HG03575 (cell line): ENCODE measurements at regions not wholly inside any gene's neighbourhood (a gene's known extent, or its start where the extent isn't known, plus 50 kb on each side); places are given as distances from the start of the nearest gene placed in this dataset.
"Not testable (repeated sequence)": the region's sequence is repeated elsewhere in the genome, so short reads cannot be mapped to it uniquely, and the experiment has no call there.

Source experiments
- ATAC-seq: cut with Tn5 transposase; IDR thresholded peaks from one replicate; pipeline ENCODE4 v1.9.1; 2021; ENCODE audit not compliant: unreplicated experiment, insufficient number of reproducible peaks, low FRiP score; ENCODE audit errors: extremely low read depth

GRCh38 chr12:131267576-131267975 is 313.9 kb downstream of the ADGRD1 start:
- no peak for ATAC-seq

- not testable (repeated sequence) for ATAC-seq
Measured at GRCh38 chr12:131268123-131268522, 314.4 kb downstream of the ADGRD1 start.

- not testable (repeated sequence) for ATAC-seq
Measured at GRCh38 chr12:131268571-131268970, 314.9 kb downstream of the ADGRD1 start.

- no peak for ATAC-seq
Measured at GRCh38 chr12:131269551-131269950, 315.8 kb downstream of the ADGRD1 start.

GRCh38 chr12:131269977-131270376 is 316.3 kb downstream of the ADGRD1 start:
- not testable (repeated sequence) for ATAC-seq

GRCh38 chr12:131271724-131272123 is 318.0 kb downstream of the ADGRD1 start:
- no peak for ATAC-seq

- not testable (repeated sequence) for ATAC-seq
Measured at GRCh38 chr12:131272283-131272814, 318.6 kb downstream of the ADGRD1 start.

GRCh38 chr12:131273291-131273845 is 319.7 kb downstream of the ADGRD1 start:
- no peak for ATAC-seq

- no peak for ATAC-seq
Measured at GRCh38 chr12:131274061-131274460, 320.4 kb downstream of the ADGRD1 start.

- ATAC-seq: no peak
Measured at GRCh38 chr12:131274906-131275305, 321.2 kb downstream of the ADGRD1 start.

GRCh38 chr12:131275824-131276223 is 322.1 kb downstream of the ADGRD1 start:
- no peak for ATAC-seq

GRCh38 chr12:131276501-131277185 is 322.9 kb downstream of the ADGRD1 start:
- ATAC-seq: no peak

GRCh38 chr12:131277186-131278091 is 323.7 kb downstream of the ADGRD1 start:
- ATAC-seq: not testable (repeated sequence)

- ATAC-seq: not testable (repeated sequence)
Measured at GRCh38 chr12:131278451-131279115, 324.9 kb downstream of the ADGRD1 start.

- ATAC-seq: no peak
Measured at GRCh38 chr12:131279281-131279921, 325.7 kb downstream of the ADGRD1 start.

GRCh38 chr12:131280426-131280825 is 326.7 kb downstream of the ADGRD1 start:
- no peak for ATAC-seq

GRCh38 chr12:131281016-131281415 is 327.3 kb downstream of the ADGRD1 start:
- no peak for ATAC-seq

- ATAC-seq: no peak
Measured at GRCh38 chr12:131282292-131283080, 328.8 kb downstream of the ADGRD1 start.
